ENCODE measurements at regions not wholly inside any gene's neighbourhood (a gene's known extent, or its start where the extent isn't known, plus 50 kb on each side); places are given as distances from the start of the nearest gene placed in this dataset.
"Not testable (repeated sequence)": the region's sequence is repeated elsewhere in the genome, so short reads cannot be mapped to it uniquely, and the experiment has no call there.

DNA sequence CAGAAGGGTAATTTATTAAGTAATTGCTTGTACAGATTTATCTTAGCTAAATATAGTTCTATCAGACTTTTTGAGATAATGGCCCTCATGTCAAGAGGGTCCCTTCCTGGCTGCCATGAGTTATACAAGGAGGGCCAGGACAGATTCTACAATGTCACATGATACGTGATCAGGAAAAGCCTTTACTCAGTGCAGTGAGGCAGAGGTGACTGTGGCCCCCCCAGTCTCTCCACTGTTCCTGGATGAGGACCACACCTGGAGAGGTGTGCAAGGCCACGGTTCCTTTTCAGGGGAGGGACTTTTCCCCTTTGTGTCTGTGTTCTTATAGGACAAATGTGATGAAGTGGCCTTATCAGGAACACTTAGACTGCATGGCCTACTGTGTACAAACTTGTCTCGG, 54.3 kb upstream of the LRCH1 start:
- H3K27ac ChIP-seq, result no peak overlapping the region
- no peak for DNase-seq
- no peaks in the 10 kb centered on the region for H3K36me3 ChIP-seq (replicated peaks)
- no peaks in the 10 kb centered on the region for H3K27me3 ChIP-seq (replicated peaks)
- H3K4me3 ChIP-seq (ENCODE audit: low read depth, low read length), result no peak overlapping the region
- in situ Hi-C loops (cut with HindIII; ENCODE audit: low pct_ligation_motif_present, low sequenced_read_pairs), result loop anchor here (25.0 kb wide), 1 partner anchor 214 kb away; no protein-coding TSS in a partner anchor
- no peak for TF ChIP-seq CTCF (IDR thresholded peaks at IDR 0.05; ENCODE audit: low read depth, low read length, missing control alignments)

GRCh38 chr13:46496086-46496485, 56.9 kb upstream of the LRCH1 start:
- in situ Hi-C loops (cut with HindIII; ENCODE audit: low pct_ligation_motif_present, low sequenced_read_pairs), result loop anchor here (25.0 kb wide), 1 partner anchor 216 kb away; no protein-coding TSS in a partner anchor
- no peak overlapping the region for H3K27ac ChIP-seq

GRCh38 chr13:46495651-46496050, 57.3 kb upstream of the LRCH1 start:
- H3K4me3 ChIP-seq (ENCODE audit: low read depth, low read length), result no peak overlapping the region
- TF ChIP-seq CTCF (IDR thresholded peaks at IDR 0.05; ENCODE audit: low read depth, low read length, missing control alignments), result no peak
- no peak for DNase-seq
- H3K36me3 ChIP-seq (replicated peaks), result no peaks in the 10 kb centered on the region
- H3K27ac ChIP-seq, result no peak overlapping the region
- no peaks in the 10 kb centered on the region for H3K27me3 ChIP-seq (replicated peaks)
- in situ Hi-C loops (cut with HindIII; ENCODE audit: low pct_ligation_motif_present, low sequenced_read_pairs), result loop anchor here (25.0 kb wide), 1 partner anchor 217 kb away; no protein-coding TSS in a partner anchor

More at GRCh38 chr13:46496086-46496485, 56.9 kb upstream of the LRCH1 start:
- Histone ChIP-seq H3K27me3 (replicated peaks) (no peaks in the 10 kb centered on the region), H3K36me3 (replicated peaks) (no peaks in the 10 kb centered on the region), H3K4me3 (ENCODE audit: low read depth, low read length) (no peak overlapping the region)
- no peak for DNase-seq
- TF ChIP-seq CTCF (IDR thresholded peaks at IDR 0.05; ENCODE audit: low read depth, low read length, missing control alignments), result no peak

DNA sequence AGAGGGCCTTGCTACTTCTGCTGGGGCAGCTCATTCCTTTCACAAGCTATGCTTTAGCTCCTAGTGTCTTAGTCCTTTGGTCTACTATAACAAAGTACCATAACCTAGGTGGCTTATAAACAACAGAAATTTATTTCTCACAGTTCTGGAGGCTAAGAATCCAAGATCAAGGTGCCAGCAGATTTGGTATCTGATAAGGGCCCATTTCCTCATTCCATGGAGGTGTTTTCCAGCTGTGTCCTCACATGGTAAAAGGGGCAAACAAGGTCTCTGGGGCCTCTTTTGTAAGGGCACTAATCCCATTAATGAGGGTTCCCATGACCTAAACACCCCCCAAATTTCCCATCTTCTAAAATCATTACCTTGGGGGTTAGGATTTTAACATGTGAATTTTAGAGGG, 57.9 kb upstream of the LRCH1 start:
- in situ Hi-C loops (cut with HindIII; ENCODE audit: low pct_ligation_motif_present, low sequenced_read_pairs), result loop anchor here (25.0 kb wide), 1 partner anchor 217 kb away; no protein-coding TSS in a partner anchor
- DNase-seq, result no peak
- H3K36me3 ChIP-seq (replicated peaks), result no peaks in the 10 kb centered on the region
- no peaks in the 10 kb centered on the region for H3K27me3 ChIP-seq (replicated peaks)
- no peak overlapping the region for H3K4me3 ChIP-seq (ENCODE audit: low read depth, low read length)
- no peak overlapping the region for H3K27ac ChIP-seq
- no peak for TF ChIP-seq CTCF (IDR thresholded peaks at IDR 0.05; ENCODE audit: low read depth, low read length, missing control alignments)

DNA sequence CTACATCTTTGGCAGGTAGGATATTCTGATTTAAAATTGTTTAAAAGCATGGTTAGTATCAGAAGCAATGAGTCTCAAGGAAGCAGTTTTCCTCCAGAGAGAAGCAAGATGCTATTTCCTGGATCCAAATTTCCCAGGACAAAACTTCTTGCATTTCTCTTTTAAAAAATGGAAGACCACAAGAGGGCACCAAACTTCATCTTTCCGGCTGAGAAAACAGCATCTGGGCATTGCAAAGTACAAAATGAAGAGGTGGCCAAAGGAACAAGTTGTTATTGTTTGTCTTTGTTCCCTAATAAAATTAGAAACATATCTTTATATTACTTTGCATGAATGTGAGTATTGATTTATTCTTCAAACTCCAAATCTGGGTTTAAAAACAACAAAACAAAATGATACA, 60.0 kb upstream of the LRCH1 start:
- peak; percentile 64 for TF ChIP-seq CTCF (IDR thresholded peaks at IDR 0.05; ENCODE audit: low read depth, low read length, missing control alignments)
- H3K27ac ChIP-seq, result no peak overlapping the region
- peak; percentile 31 for DNase-seq
- no peaks in the 10 kb centered on the region for H3K36me3 ChIP-seq (replicated peaks)
- in situ Hi-C loops (cut with HindIII; ENCODE audit: low pct_ligation_motif_present, low sequenced_read_pairs), result loop anchor here (25.0 kb wide), 1 partner anchor 219 kb away; no protein-coding TSS in a partner anchor
- no peaks in the 10 kb centered on the region for H3K27me3 ChIP-seq (replicated peaks)
- H3K4me3 ChIP-seq (ENCODE audit: low read depth, low read length), result no peak overlapping the region

GRCh38 chr13:46491641-46492040, 61.3 kb upstream of the LRCH1 start:
- TF ChIP-seq CTCF (IDR thresholded peaks at IDR 0.05; ENCODE audit: low read depth, low read length, missing control alignments), result no peak
- no peaks in the 10 kb centered on the region for H3K27me3 ChIP-seq (replicated peaks)
- H3K4me3 ChIP-seq (ENCODE audit: low read depth, low read length), result no peak overlapping the region
- DNase-seq, result no peak
- no peaks in the 10 kb centered on the region for H3K36me3 ChIP-seq (replicated peaks)
- H3K27ac ChIP-seq, result no peak overlapping the region
- in situ Hi-C loops (cut with HindIII; ENCODE audit: low pct_ligation_motif_present, low sequenced_read_pairs), result loop anchor here (25.0 kb wide), 1 partner anchor 221 kb away; no protein-coding TSS in a partner anchor

DNA sequence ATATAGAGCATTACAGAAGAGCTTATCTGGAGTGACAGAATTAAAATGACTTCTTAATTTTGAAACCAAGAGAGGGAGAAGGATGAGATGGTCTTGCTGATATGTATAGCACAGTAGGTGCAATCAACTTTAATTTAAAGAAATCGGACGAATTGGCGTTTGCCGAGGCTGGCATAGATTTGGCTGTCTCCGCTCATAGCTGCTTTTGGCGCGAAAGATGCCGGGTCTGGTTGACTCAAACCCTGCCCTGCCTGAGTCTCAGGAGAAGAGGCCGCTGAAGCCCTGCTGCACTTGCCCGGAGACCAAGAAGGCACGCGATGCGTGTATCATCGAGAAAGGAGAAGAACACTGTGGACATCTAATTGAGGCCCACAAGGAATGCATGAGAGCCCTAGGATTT, 62.3 kb upstream of the LRCH1 start:
- in situ Hi-C loops (cut with HindIII; ENCODE audit: low pct_ligation_motif_present, low sequenced_read_pairs), result loop anchor here (25.0 kb wide), 1 partner anchor 222 kb away; no protein-coding TSS in a partner anchor
- not testable (repeated sequence) for H3K36me3 ChIP-seq (replicated peaks); DNase-seq; H3K27ac ChIP-seq; H3K27me3 ChIP-seq (replicated peaks); H3K4me3 ChIP-seq (ENCODE audit: low read depth, low read length)

Measured in brain microvascular endothelial cell (primary cell).